ENCODE measurements at regions not wholly inside any gene's neighbourhood (a gene's known extent, or its start where the extent isn't known, plus 50 kb on each side); places are given as distances from the start of the nearest gene placed in this dataset.

DNA sequence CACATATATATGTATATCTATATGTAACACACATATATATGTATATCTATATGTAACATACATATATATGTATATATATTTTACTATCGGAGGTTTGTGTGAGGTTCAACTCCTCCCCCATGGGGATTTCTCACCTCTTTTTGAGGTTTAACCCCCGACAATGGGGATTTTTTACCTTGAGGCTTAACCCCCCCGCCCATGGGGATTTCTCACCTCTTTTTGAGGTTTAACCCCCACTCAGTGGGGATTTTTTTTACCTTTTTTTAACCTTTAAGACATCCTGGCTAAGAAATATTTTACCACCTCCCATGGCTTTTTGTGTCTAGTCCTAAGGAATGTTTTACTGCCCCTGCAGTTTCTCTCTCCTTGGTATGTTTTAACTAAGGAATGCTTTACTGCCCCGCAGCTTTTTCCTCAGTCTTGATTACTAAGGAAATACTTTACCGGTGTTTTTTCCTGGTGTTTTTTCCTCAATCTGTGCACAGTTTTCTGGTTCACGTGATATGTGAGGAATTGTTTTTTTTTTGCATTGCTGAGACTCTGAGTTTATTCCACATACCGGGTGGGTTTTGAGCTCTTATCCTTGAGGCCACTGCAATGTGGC, 185.2 kb downstream of the KLF13 start:
- H3K4me1 ChIP-seq: peaks cover 0 to 8% (median 3%) of the 10 kb centered on the region in 4 donors
- intact Hi-C loops (cut with DNase I): no loop called here
- no peaks in the 10 kb centered on the region for H3K27me3 ChIP-seq
- no peak overlapping the region for H3K4me3 ChIP-seq
- WGBS (ENCODE audit: insufficient coverage, low coverage, low lambda C conversion rate, missing lambda C conversion rate): 56% methylated on average over 7 of the region's 7 CpGs
- TF ChIP-seq POLR2A (IDR thresholded peaks at IDR 0.05): no peak
- TF ChIP-seq, protein P1, sequence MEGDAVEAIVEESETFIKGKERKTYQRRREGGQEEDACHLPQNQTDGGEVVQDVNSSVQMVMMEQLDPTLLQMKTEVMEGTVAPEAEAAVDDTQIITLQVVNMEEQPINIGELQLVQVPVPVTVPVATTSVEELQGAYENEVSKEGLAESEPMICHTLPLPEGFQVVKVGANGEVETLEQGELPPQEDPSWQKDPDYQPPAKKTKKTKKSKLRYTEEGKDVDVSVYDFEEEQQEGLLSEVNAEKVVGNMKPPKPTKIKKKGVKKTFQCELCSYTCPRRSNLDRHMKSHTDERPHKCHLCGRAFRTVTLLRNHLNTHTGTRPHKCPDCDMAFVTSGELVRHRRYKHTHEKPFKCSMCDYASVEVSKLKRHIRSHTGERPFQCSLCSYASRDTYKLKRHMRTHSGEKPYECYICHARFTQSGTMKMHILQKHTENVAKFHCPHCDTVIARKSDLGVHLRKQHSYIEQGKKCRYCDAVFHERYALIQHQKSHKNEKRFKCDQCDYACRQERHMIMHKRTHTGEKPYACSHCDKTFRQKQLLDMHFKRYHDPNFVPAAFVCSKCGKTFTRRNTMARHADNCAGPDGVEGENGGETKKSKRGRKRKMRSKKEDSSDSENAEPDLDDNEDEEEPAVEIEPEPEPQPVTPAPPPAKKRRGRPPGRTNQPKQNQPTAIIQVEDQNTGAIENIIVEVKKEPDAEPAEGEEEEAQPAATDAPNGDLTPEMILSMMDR (IDR thresholded peaks at IDR 0.05): no peak
- ATAC-seq (peak in 1 of 4 donors; percentile 30), DNase-seq (peak in 1 of 3 donors; percentile 5)
- H3K36me3 ChIP-seq: no peaks in the 10 kb centered on the region
- no peaks in the 10 kb centered on the region for H3K9me3 ChIP-seq
- H3K27ac ChIP-seq: no peak overlapping the region

DNA sequence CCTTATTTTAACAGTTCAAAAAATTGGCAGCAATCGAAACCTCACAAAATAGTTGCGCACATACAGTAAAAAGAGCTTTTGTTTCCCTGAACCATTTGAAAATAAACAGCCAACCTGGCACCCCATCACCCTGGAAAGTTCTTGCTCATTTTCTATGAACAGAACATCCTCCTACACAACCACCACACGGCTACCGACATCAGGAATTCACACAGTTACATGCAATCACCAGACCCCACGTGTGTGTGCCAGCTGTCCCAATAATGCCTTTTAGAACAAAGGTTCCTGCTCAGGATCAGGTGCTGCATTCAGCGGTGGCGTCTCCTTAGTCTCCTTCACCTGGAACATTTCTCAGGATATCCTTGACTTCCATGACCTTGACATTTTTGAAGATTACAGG, 186.5 kb downstream of the KLF13 start:
- Histone ChIP-seq H3K4me3 (no peak overlapping the region), H3K27ac (no peak overlapping the region), H3K4me1 (peaks cover 0 to 13% (median 3%) of the 10 kb centered on the region in 4 donors), H3K36me3 (no peaks in the 10 kb centered on the region), H3K27me3 (no peaks in the 10 kb centered on the region), H3K9me3 (no peaks in the 10 kb centered on the region)
- 89% methylated on average over 6 of the region's 7 CpGs for WGBS (ENCODE audit: insufficient coverage, low coverage, low lambda C conversion rate, missing lambda C conversion rate)
- DNase-seq: peak in 1 of 3 donors; percentile 11
- TF ChIP-seq, protein P1 (IDR thresholded peaks at IDR 0.05): no peak
- TF ChIP-seq POLR2A (IDR thresholded peaks at IDR 0.05): no peak
- ATAC-seq: no peak
- intact Hi-C loops (cut with DNase I): no loop called here

DNA sequence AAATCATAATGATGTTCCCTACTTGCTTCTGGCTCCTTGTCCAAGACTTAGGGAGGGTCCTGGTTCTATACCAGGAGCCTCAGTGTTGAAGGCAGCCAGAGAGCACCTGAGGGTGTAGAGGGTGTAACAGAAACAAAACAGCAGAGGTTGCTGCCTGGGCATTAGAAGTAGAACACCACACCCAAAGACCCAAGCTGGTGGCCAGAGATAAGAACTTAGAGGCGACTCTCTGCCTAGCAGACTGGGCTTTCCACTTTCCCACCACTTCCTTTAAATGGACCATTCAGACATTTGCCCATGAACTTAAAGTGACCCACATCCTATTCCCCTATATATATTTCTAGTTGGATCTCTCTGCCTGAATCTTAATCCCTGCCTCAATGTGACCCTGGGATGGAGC, 189.8 kb downstream of the KLF13 start:
- DNase-seq: no peak
- 56% methylated on average over 1 of the region's 1 CpG for WGBS (ENCODE audit: insufficient coverage, low coverage, low lambda C conversion rate, missing lambda C conversion rate)
- no peak overlapping the region for H3K4me3 ChIP-seq

DNA sequence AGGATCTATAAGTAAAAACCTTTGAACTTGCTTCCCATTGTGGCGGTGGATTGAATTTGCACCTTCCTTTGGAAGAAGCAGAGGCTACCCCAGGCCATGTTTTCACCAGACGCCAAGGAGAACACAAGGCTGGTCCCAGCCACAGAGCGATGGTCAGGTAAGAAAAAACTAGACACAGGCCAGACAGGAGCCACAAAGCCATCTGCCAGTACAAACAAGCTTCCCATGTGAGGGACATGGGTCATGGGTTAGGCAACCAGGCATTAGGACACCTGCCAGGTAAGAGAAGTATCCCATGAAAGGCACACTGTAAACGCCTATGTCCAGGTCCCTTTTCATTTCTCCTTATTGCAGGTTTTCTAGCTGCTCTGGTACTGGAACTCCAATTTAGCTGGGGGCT, 190.2 kb downstream of the KLF13 start:
- TF ChIP-seq, protein P1 (IDR thresholded peaks at IDR 0.05): no peak
- DNase-seq: peak in 1 of 3 donors; percentile 85
- intact Hi-C loops (cut with DNase I): no loop called here
- H3K4me3 ChIP-seq: no peak overlapping the region
- no peaks in the 10 kb centered on the region for H3K27me3 ChIP-seq
- ATAC-seq: peak; percentile 94 to 98 (median 96)
- H3K9me3 ChIP-seq: no peaks in the 10 kb centered on the region
- peaks cover 0 to 13% (median 3%) of the 10 kb centered on the region in 4 donors for H3K4me1 ChIP-seq
- H3K27ac ChIP-seq: no peak overlapping the region
- no peaks in the 10 kb centered on the region for H3K36me3 ChIP-seq
- 39% methylated on average over 4 of the region's 4 CpGs for WGBS (ENCODE audit: insufficient coverage, low coverage, low lambda C conversion rate, missing lambda C conversion rate)

More for the DNA sequence above, 189.8 kb downstream of the KLF13 start:
- Histone ChIP-seq H3K9me3 (no peaks in the 10 kb centered on the region), H3K4me1 (peaks cover 0 to 13% (median 3%) of the 10 kb centered on the region in 4 donors), H3K27ac (no peak overlapping the region), H3K27me3 (no peaks in the 10 kb centered on the region), H3K36me3 (no peaks in the 10 kb centered on the region)
- TF ChIP-seq, protein P1 (IDR thresholded peaks at IDR 0.05): no peak
- no peak for TF ChIP-seq POLR2A (IDR thresholded peaks at IDR 0.05)
- ATAC-seq: peak in 1 of 4 donors; percentile 22
- intact Hi-C loops (cut with DNase I): no loop called here

Measured in right lobe of liver (tissue), 6 donors.